GM12878 (cell line): ENCODE measurements at regions not wholly inside any gene's neighbourhood (a gene's known extent, or its start where the extent isn't known, plus 50 kb on each side); places are given as distances from the start of the nearest gene placed in this dataset.

Experiments
- ATAC-seq: fragments of 200-7000 bp; cut with Tn5 transposase; 3 replicates; pipeline ENCODE4 v1.9.1; 2020; ENCODE audit warnings: mild to moderate bottlenecking, moderate library complexity
- BruUV-seq: library from RNA; stranded (reverse); fragments of 400-500 nt; replicated peaks from 2 replicates; lab custom pipeline; 2021; lab: Mats Ljungman, UMichigan
- CTCF ChIA-PET: fragments of 300-600 bp; sonication (Branson Sonifier 250); formaldehyde crosslinking; extraction: SDS; loops from one replicate; lab custom pipeline; 2021; ENCODE audit warnings: inconsistent platforms; lab: Yijun Ruan, JAX
- POLR2A ChIA-PET: fragments of 350-600 bp; formaldehyde crosslinking; extraction: SDS; loops from one replicate; lab custom pipeline; 2021; ENCODE audit warnings: inconsistent platforms; lab: Charles Lee
- RAD21 ChIA-PET: fragments of 300-600 bp; sonication (Branson Sonifier 250); formaldehyde crosslinking; loops from one replicate; lab custom pipeline; 2023; ENCODE audit warnings: antibody characterized with exemption; ENCODE audit not compliant: unreplicated experiment; lab: Charles Lee
- SMC1A ChIA-PET: fragments of 300-600 bp; sonication (Branson Sonifier 250); formaldehyde crosslinking; loops from one replicate; lab custom pipeline; 2023; ENCODE audit not compliant: unreplicated experiment, uncharacterized antibody; lab: Charles Lee
- DNase-seq: peaks from one replicate; pipeline ENCODE4 v3.0.0-alpha.2; 2011; ENCODE audit warnings: low read depth, low spot score
- FAIRE-seq: peaks from 3 replicates; lab custom pipeline; 2011; peaks lifted over from hg19 to GRCh38; lab: Jason Lieb, UNC
- H2AFZ ChIP-seq: 2 replicates; pipeline ENCODE4 v1.6.0; 2011; ENCODE audit warnings: low read depth, low read length, control low read depth; ENCODE audit not compliant: control insufficient read depth
- H3K27ac ChIP-seq: 2 replicates; pipeline ENCODE4 v1.5.1; 2011; ENCODE audit warnings: control low read depth; ENCODE audit not compliant: control insufficient read depth, insufficient read depth
- H3K27me3 ChIP-seq, 2 experiments: replicated peaks in 1 of 2; 2 replicates each; pipeline versions ENCODE4 v1.6.0 to v1.6.1; 2011; ENCODE audit warnings: low read length in 1 of 2; ENCODE audit not compliant: control insufficient read depth in 2 of 2, insufficient read depth in 2 of 2
- H3K36me3 ChIP-seq, 2 experiments: 2 replicates each; pipeline ENCODE4 v1.5.1; 2011; ENCODE audit warnings: low read length in 1 of 2; ENCODE audit not compliant: control insufficient read depth in 2 of 2, insufficient read depth in 2 of 2
- H3K4me1 ChIP-seq: 2 replicates; pipeline ENCODE4 v1.6.1; 2011; ENCODE audit warnings: mild to moderate bottlenecking, low read length, moderate library complexity, mixed read lengths; ENCODE audit not compliant: control insufficient read depth, insufficient read depth
- H3K4me2 ChIP-seq: 2 replicates; pipeline ENCODE4 v1.6.0; 2011; ENCODE audit warnings: control low read depth; ENCODE audit not compliant: control insufficient read depth, insufficient read depth
- H3K4me3 ChIP-seq: fragments of 200-600 bp; sonication (generic); 2 replicates; pipeline ENCODE4 v1.5.1; 2016
- H3K79me2 ChIP-seq: 2 replicates; pipeline ENCODE4 v1.6.0; 2011; ENCODE audit warnings: low read length; ENCODE audit not compliant: control insufficient read depth, insufficient read depth
- H3K9ac ChIP-seq: 2 replicates; pipeline ENCODE4 v1.8.0; 2011; ENCODE audit warnings: low read length, control low read depth, mixed read lengths; ENCODE audit not compliant: control insufficient read depth, insufficient read depth
- H3K9me3 ChIP-seq: replicated peaks from 3 replicates; pipeline ENCODE4 v1.5.1; 2011; ENCODE audit warnings: mild to moderate bottlenecking, low read length; ENCODE audit not compliant: control insufficient read depth, insufficient read depth
- H4K20me1 ChIP-seq: 2 replicates; pipeline ENCODE4 v1.6.0; 2011; ENCODE audit not compliant: control insufficient read depth, insufficient read depth
- CBX3 ChIP-seq: fragments of 200-600 bp; sonication (generic); IDR thresholded peaks from 2 replicates; pipeline ENCODE4 v1.6.1; 2016; ENCODE audit warnings: low read depth, borderline replicate concordance
- DPF2 ChIP-seq: fragments of 450-650 bp; IDR thresholded peaks from 2 replicates; pipeline ENCODE4 v1.6.1; 2017; ENCODE audit warnings: mild to moderate bottlenecking
- EP300 ChIP-seq, 2 experiments: fragments of 150-350 bp in 1 of 2; IDR thresholded peaks; 2 replicates each; pipeline ENCODE4 v1.6.1; 2011 to 2012; ENCODE audit warnings: low read depth in 2 of 2, low read length in 2 of 2, borderline replicate concordance in 1 of 2, improper control_type of control experiment in 1 of 2, inconsistent platforms in 1 of 2; ENCODE audit not compliant: control insufficient read depth in 1 of 2
- MTA3 ChIP-seq: IDR thresholded peaks from 2 replicates; pipeline ENCODE4 v1.6.1; 2012; ENCODE audit warnings: low read length, inconsistent platforms, borderline replicate concordance
- NFXL1 ChIP-seq: fragments of 450-650 bp; IDR thresholded peaks from 2 replicates; pipeline ENCODE4 v1.6.1; 2017; ENCODE audit warnings: antibody characterized with exemption, mild to moderate bottlenecking, borderline replicate concordance
- NR2F1 ChIP-seq: fragments of 450-650 bp; conservative IDR thresholded peaks from 2 replicates; pipeline ENCODE4 v1.6.1; 2017; ENCODE audit warnings: mild to moderate bottlenecking
- RUNX3 ChIP-seq: IDR thresholded peaks from 2 replicates; pipeline ENCODE4 v1.6.1; 2012; ENCODE audit warnings: low read length, inconsistent platforms
- TARDBP ChIP-seq: IDR thresholded peaks from 2 replicates; pipeline ENCODE4 v1.6.1; 2016; ENCODE audit warnings: borderline replicate concordance
- ZNF24 ChIP-seq: fragments of 450-650 bp; IDR thresholded peaks from 2 replicates; pipeline ENCODE4 v1.6.1; 2017; ENCODE audit warnings: antibody characterized with exemption, mild to moderate bottlenecking
- WGBS: methylation state at CpG from one replicate; pipeline ENCODE4 v1.1.6; 2016; ENCODE audit warnings: low lambda C conversion rate; ENCODE audit not compliant: insufficient replicate concordance, insufficient coverage; ENCODE audit errors: missing lambda C conversion rate; 5-methylcytosine and 5-hydroxymethylcytosine counted together
- in situ Hi-C: fragments of 300-500 bp; cut with MboI; formaldehyde crosslinking; loops from 9 replicates; pipeline ENCODE4 v1.14.3; 2018; ENCODE audit warnings: mixed read lengths
- intact Hi-C: fragments of 100-400 bp; cut with micrococcal nuclease; formaldehyde crosslinking; loops from one replicate; pipeline ENCODE4 v1.14.2; 2022; ENCODE audit not compliant: unreplicated experiment
- TF ChIP-seq, protein P1 (sequence below): fragments of 450-650 bp; IDR thresholded peaks from 2 replicates; pipeline ENCODE4 v1.6.1; 2016; ENCODE audit warnings: mild to moderate bottlenecking
- TF ChIP-seq, protein P2 (sequence below): fragments of 450-650 bp; IDR thresholded peaks from 2 replicates; pipeline ENCODE4 v1.6.1; 2017; ENCODE audit warnings: low read depth, mild to moderate bottlenecking, moderate library complexity
- TF ChIP-seq, protein P3 (sequence below): IDR thresholded peaks from 2 replicates; pipeline ENCODE4 v1.6.1; 2011; ENCODE audit warnings: low read depth, mild to moderate bottlenecking, low read length, moderate library complexity, borderline replicate concordance; ENCODE audit errors: extremely low read depth
- TF ChIP-seq, protein P4 (sequence below): IDR thresholded peaks from 2 replicates; pipeline ENCODE4 v1.6.1; 2011; ENCODE audit warnings: borderline replicate concordance, low read depth, mild to moderate bottlenecking, moderate library complexity, mixed read lengths, low read length; ENCODE audit not compliant: insufficient read depth; ENCODE audit errors: extremely low read length

DNA sequence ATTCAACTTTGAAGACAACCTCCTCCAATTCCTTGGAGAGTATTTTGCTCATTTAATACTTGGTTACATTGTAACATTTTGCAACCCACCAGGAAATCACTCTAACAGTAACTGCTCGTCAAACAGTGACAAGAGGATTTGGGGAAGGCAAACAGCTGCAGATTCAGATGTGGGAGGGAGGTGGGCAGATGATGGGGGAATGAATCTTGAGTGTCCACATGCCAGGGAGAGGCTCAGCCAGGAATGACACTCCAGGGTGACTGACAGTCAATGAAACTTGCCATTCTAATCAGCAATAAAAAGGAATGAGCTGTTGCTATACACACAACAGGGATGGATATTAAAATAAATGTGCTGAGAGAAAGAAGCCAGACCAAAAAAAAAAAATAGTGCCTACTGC is 97.7 kb upstream of the ANKRD55 start:
- ATAC-seq (no peak), FAIRE-seq (no peak), DNase-seq (no peak)
- TF ChIP-seq NR2F1 (no peak), NFXL1 (no peak), TARDBP (no peak), DPF2 (no peak), ZNF24 (no peak), EP300 (IDR thresholded peaks at IDR 0.05; ENCODE audit: borderline replicate concordance in 1 of 2, control insufficient read depth in 1 of 2, low read depth in 2 of 2, low read length in 2 of 2) (no peak), MTA3 (no peak), CBX3 (no peak), RUNX3 (no peak)
- TF ChIP-seq, protein P1, sequence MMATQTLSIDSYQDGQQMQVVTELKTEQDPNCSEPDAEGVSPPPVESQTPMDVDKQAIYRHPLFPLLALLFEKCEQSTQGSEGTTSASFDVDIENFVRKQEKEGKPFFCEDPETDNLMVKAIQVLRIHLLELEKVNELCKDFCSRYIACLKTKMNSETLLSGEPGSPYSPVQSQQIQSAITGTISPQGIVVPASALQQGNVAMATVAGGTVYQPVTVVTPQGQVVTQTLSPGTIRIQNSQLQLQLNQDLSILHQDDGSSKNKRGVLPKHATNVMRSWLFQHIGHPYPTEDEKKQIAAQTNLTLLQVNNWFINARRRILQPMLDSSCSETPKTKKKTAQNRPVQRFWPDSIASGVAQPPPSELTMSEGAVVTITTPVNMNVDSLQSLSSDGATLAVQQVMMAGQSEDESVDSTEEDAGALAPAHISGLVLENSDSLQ: no peak
- TF ChIP-seq, protein P2, sequence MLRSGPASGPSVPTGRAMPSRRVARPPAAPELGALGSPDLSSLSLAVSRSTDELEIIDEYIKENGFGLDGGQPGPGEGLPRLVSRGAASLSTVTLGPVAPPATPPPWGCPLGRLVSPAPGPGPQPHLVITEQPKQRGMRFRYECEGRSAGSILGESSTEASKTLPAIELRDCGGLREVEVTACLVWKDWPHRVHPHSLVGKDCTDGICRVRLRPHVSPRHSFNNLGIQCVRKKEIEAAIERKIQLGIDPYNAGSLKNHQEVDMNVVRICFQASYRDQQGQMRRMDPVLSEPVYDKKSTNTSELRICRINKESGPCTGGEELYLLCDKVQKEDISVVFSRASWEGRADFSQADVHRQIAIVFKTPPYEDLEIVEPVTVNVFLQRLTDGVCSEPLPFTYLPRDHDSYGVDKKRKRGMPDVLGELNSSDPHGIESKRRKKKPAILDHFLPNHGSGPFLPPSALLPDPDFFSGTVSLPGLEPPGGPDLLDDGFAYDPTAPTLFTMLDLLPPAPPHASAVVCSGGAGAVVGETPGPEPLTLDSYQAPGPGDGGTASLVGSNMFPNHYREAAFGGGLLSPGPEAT: no peak
- TF ChIP-seq, protein P3, sequence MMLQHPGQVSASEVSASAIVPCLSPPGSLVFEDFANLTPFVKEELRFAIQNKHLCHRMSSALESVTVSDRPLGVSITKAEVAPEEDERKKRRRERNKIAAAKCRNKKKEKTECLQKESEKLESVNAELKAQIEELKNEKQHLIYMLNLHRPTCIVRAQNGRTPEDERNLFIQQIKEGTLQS: no peak
- TF ChIP-seq, protein P4, sequence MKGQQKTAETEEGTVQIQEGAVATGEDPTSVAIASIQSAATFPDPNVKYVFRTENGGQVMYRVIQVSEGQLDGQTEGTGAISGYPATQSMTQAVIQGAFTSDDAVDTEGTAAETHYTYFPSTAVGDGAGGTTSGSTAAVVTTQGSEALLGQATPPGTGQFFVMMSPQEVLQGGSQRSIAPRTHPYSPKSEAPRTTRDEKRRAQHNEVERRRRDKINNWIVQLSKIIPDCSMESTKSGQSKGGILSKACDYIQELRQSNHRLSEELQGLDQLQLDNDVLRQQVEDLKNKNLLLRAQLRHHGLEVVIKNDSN: no peak
- intact Hi-C loops (no loop called here), in situ Hi-C loops (no loop called here)
- no peak overlapping the region for H3K27ac ChIP-seq
- SMC1A ChIA-PET: interaction anchor here (0.6 to 5.6 kb wide), 17 partner anchors 9 to 507 kb away, joined by 3 to 59 read pairs (median 4); no protein-coding TSS in a partner anchor
- CTCF ChIA-PET: interaction anchor here (1.0 to 5.6 kb wide), 7 partner anchors 10 to 507 kb away, joined by 4 to 45 read pairs (median 9); no protein-coding TSS in a partner anchor
- no peak overlapping the region for H3K4me2 ChIP-seq
- RAD21 ChIA-PET: interaction anchor here (2.7 to 7.2 kb wide), 5 partner anchors 14 to 507 kb away, joined by 12 to 111 read pairs (median 21); no protein-coding TSS in a partner anchor
- H4K20me1 ChIP-seq: no peaks in the 10 kb centered on the region
- no peak overlapping the region for H2AFZ ChIP-seq
- 54% methylated on average over 1 of the region's 1 CpG for WGBS
- peaks cover 10% of the 10 kb centered on the region; the same call in 2 of the 3 replicates for H3K9me3 ChIP-seq
- H3K9ac ChIP-seq: no peak overlapping the region
- BruUV-seq: no TSS peak
- H3K27me3 ChIP-seq: no peaks in the 10 kb centered on the region
- POLR2A ChIA-PET: interaction anchor here (1.5 to 1.6 kb wide), 3 partner anchors 82 to 85 kb away, joined by 4 to 7 read pairs (median 6); no protein-coding TSS in a partner anchor
- H3K36me3 ChIP-seq: no peaks in the 10 kb centered on the region
- no peaks in the 10 kb centered on the region for H3K79me2 ChIP-seq
- H3K4me3 ChIP-seq: no peak overlapping the region
- H3K4me1 ChIP-seq: peaks cover 21% of the 10 kb centered on the region
